NCI-H2196 (cell line): ENCODE measurements at regions not wholly inside any gene's neighbourhood (a gene's known extent, or its start where the extent isn't known, plus 50 kb on each side); places are given as distances from the start of the nearest gene placed in this dataset.

Experiments used
- DNase-seq: peaks from one replicate; lab custom pipeline; 2025; ENCODE audit not compliant: unreplicated experiment; lab: John Stamatoyannopoulos, UW

- no peak for DNase-seq
Measured at GRCh38 chr18:65415098-65415497, 335.7 kb upstream of the CDH7 start.

GRCh38 chr18:65414501-65414900 lies 336.3 kb upstream of the CDH7 start:
- no peak for DNase-seq

GRCh38 chr18:65411061-65411460 lies 339.8 kb upstream of the CDH7 start:
- DNase-seq, result no peak

- DNase-seq, result no peak
Measured at GRCh38 chr18:65409261-65409660, 341.6 kb upstream of the CDH7 start.

- no peak for DNase-seq
Measured at GRCh38 chr18:65403534-65403933, 347.3 kb upstream of the CDH7 start.

GRCh38 chr18:65399091-65399490 lies 351.7 kb upstream of the CDH7 start:
- DNase-seq, result no peak

- DNase-seq, result no peak
Measured at GRCh38 chr18:65398347-65399075, 352.3 kb upstream of the CDH7 start.

GRCh38 chr18:65380986-65381385 lies 369.8 kb upstream of the CDH7 start:
- DNase-seq, result no peak

- DNase-seq, result no peak
Measured at GRCh38 chr18:65380571-65380970, 370.2 kb upstream of the CDH7 start.

- no peak for DNase-seq
Measured at GRCh38 chr18:65372904-65373303, 377.9 kb upstream of the CDH7 start.

- DNase-seq, result no peak
Measured at GRCh38 chr18:65365245-65365980, 385.4 kb upstream of the CDH7 start.

- DNase-seq, result no peak
Measured at GRCh38 chr18:65363911-65364632, 386.7 kb upstream of the CDH7 start.

- no peak for DNase-seq
Measured at GRCh38 chr18:65363011-65363410, 387.8 kb upstream of the CDH7 start.

- no peak for DNase-seq
Measured at GRCh38 chr18:65359479-65359878, 391.3 kb upstream of the CDH7 start.

GRCh38 chr18:65358306-65358705 lies 392.5 kb upstream of the CDH7 start:
- DNase-seq, result no peak

GRCh38 chr18:65352186-65352585 lies 398.6 kb upstream of the CDH7 start:
- no peak for DNase-seq

GRCh38 chr18:65349635-65350034 lies 401.2 kb upstream of the CDH7 start:
- no peak for DNase-seq

- DNase-seq, result no peak
Measured at GRCh38 chr18:65347446-65347845, 403.4 kb upstream of the CDH7 start.

- no peak for DNase-seq
Measured at GRCh38 chr18:65346086-65346485, 404.7 kb upstream of the CDH7 start.

GRCh38 chr18:65343571-65343970 lies 407.2 kb upstream of the CDH7 start:
- no peak for DNase-seq

GRCh38 chr18:65336411-65336810 lies 414.4 kb upstream of the CDH7 start:
- DNase-seq, result no peak

GRCh38 chr18:65329010-65329409 lies 421.8 kb upstream of the CDH7 start:
- DNase-seq, result no peak
